ENCODE measurements at regions not wholly inside any gene's neighbourhood (a gene's known extent, or its start where the extent isn't known, plus 50 kb on each side); places are given as distances from the start of the nearest gene placed in this dataset.
"Not testable (repeated sequence)": the region's sequence is repeated elsewhere in the genome, so short reads cannot be mapped to it uniquely, and the experiment has no call there.

DNA sequence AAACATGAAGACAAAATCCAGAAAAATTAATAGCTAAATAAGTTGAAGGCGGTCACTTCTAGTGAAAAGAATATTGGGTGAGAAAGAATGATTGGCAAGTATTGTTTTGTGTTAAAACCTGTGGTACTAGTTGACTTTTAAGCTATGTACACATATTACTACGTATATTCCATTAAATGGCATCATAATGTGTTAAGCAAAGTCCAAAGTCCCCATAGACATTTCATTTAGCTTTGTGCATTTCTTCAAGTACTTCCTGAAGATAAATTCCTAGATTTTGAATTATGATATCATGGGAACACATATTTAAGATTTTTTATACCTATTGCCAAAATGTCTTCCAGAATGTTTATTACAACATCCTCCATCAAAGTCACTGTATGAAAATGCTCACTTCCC lies 272.7 kb upstream of the IRAK1BP1 start:
- no peak for DNase-seq

DNA sequence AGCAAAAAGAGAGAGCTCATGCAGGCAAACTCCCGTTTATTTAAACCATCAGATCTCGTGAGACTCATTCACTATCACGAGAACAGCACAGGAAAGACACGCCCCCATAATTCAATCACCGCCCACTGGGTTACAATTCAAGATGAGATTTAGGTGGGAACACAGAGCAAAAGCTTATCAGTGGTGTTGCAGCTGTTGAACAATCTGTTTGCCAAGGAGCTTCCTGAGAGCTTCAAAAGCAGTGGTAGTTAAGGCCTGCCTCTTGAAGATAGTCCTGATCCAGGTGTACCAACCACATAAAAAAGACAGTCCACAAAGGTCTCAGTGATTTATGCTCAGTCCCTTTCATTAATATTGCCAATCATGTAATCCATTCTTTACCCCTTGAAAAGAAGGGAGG lies 269.4 kb upstream of the IRAK1BP1 start:
- DNase-seq, result no peak

DNA sequence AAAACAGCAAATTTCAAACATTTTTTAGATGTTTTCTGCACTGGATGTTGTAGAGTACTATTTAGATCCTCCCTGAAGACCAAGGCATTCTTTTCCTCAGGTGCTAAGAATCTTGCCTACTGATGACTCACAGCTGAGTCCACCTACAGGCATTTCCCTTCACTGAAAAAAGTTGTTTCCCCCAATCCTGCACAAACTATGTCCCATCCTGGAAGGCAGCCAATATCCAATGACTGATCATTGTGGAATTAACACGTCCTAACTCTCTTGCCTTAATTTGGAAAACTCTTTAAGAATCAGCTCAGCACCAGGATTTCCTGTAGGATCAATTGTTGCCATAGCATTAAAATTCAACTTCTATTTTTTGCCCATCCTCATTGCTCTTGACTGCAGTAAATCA lies 268.4 kb upstream of the IRAK1BP1 start:
- no peak for DNase-seq

DNA sequence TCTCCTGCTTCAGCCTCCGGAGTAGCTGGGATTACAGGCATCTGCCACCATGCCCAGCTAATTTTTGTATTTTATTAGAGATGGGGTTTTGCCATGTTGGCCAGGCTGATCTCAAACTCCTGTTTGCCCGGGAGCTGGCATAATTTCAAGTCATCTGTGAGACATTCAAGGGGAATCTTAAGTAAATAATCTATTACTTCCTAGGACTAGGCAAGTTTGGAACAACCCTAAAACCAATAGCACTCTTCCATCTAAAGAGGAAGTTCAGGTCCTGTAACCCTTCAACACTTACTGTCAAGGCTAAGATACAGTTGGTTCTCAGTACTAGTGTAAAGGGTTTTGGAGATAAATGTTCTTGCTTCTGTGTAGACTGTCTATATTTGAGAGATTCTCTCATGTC lies 267.8 kb upstream of the IRAK1BP1 start:
- no peak for DNase-seq

DNA sequence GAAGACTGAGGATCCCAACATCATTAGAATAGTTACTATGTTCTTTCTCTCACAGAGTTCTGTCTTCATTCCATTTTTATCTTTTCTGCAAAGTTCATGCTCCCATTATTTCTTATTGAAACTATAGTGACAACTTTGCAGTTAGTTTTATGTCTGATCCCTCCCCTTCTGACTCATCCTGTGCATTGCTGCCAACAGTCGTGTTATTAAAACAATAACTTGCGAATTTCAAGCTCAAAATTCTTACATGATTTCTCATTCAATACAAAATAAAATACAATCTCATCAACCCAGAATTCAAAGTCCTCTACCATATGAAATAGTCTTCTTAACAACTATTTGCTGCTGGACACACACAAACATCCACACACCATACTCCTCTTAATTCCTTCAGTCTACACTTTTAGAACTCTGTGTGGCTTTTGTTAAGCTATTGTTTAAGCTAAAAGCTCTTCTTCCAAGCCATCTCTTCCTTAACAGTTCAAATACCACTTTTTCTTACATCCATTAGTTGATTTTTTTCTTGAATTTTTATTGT lies 261.4 kb upstream of the IRAK1BP1 start:
- DNase-seq, result no peak

DNA sequence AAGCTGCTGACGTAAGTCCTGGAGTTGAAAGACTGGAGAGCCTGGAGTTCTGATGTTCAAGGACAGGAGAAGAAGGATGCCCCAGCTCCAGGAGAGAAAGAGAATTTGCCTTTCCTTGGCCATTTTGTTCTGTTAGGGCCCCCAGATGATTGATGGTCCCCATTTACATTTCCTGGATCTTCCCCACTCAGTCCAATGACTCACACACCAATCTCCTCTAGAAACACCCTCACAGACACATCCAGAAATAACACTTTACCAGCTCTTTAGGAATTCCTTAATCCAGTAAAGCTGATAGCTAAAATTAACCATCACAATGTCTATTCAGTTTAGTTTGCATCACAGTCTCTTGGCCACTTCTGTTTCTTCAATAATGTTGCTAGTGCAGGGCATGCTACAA lies 260.2 kb upstream of the IRAK1BP1 start:
- no peak for DNase-seq

DNA sequence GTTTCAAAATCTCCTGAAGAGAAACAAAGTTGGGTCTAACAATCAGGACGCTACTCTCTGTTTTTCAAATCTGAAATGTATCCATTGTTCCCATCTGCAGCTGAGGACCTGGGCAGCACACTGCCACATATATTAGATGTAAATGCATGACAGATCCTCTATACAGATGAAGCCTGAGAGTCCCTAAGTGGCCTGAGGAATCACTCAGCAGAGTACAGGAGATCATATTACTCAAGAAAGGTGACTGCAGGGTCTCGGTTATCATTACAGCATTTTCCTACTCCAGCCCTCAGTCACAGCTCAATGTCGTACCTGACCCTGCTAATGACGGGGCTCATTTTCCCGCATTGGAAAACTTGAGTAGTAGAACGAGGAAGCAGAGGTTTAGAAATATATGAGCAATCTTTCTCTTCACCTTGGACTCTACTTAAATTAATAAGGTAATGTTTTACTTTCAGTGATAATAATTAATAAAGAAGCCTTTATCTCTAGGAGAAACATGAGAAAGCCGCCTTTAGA lies 256.2 kb upstream of the IRAK1BP1 start:
- DNase-seq, result no peak

DNA sequence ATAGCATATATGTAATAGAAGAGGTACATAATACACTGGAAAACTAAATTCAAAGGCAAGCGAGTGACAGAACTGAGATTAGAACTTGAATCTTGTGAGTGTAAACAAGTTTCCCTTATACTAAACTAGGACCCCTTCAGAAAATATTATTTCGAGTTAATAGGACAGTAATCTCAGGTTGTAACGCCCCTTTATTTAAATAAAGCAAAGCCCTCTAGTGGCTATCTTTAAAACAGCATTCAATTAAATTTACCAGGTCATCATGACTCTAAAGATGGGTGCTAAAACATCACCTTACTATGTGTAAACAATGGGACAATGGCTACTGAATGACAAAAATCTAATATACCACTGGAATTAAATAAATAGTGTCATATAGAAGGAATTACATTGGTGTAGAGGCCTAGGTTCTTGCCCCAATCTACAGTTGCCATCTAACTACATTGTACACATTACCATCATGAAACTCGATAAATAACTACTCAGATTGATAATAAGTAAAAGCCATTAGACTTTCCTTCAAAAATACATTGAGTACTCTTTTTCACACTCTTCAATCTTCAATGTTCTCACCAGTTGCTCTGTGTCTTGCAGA lies 255.4 kb upstream of the IRAK1BP1 start:
- DNase-seq, result no peak

DNA sequence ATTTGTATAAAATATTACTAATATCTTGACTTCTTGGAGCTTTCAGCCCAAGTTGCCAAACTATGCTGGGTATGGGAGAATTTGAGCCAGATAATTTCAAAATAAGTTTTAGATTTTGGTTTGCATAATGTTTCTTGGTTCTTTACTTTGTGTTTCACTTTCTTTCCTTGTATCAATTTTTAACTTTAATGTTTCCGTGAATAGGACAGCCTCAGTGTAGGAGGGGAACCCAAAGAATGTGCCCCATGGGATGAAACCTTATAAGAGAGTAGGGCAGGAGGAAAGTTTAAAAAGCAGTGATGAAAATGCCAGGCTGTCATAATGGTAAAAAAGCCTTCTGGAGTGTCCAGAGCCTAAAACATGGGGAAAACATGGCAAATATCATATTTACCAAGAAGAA lies 252.4 kb upstream of the IRAK1BP1 start:
- no peak for DNase-seq

DNA sequence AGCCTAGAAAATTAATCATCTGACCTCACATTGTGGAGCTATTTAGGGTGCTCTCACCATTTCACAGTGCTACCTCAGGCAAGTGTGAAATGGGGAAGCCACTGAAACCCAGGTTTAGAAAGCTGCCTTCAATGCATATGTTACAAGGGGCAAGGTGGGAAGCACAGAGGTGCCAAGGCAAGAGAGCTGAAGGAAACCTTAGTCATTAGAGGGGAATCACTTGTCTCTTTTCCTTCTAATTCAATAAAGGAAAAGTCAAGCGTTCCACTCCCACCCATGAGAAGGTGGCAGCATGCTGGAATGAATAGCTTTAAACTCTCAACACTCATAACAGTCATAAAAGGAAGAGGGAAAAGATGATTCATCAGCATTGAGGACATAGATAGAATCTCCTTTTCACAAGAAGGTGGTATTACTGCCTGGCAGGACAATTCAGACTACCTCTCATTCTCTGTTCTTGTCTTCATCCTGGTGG lies 251.9 kb upstream of the IRAK1BP1 start:
- DNase-seq, result no peak

DNA sequence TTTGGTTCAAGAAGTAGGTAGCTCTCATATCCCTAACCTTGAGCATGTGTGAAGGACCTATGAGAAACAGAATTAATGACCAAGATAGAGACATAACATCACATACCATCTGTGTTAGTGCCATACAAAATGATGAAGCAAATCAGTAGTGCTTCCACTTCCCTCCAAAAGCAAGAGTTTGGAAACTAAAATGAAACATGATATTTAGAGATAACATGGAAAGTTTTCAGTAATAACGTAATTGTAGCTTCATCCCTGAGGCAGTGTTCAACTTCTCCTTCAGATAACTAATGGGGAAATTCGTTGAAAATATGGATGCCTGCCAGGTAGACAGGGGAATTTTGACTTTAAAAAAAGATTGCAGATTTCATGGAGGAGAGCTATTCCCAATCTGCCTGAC lies 248.4 kb upstream of the IRAK1BP1 start:
- DNase-seq, result no peak

DNA sequence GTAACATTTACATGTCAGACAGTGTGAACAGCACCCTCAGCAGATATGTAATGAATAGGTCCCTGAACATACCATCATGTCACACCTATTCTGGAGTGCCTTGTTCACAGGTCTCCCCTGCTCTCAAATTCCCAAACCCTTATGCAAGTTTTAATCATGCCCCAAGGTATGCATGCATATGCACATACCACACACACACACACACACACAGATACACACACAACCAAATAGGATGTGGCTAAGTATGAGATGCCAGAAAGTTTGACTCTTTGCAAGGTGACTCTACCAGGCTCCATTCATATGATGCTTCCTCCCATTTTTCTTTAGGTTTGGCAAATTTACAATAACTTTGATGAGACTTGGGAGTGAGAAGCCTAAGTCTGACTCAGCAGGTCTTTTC lies 243.8 kb upstream of the IRAK1BP1 start:
- DNase-seq, result no peak

DNA sequence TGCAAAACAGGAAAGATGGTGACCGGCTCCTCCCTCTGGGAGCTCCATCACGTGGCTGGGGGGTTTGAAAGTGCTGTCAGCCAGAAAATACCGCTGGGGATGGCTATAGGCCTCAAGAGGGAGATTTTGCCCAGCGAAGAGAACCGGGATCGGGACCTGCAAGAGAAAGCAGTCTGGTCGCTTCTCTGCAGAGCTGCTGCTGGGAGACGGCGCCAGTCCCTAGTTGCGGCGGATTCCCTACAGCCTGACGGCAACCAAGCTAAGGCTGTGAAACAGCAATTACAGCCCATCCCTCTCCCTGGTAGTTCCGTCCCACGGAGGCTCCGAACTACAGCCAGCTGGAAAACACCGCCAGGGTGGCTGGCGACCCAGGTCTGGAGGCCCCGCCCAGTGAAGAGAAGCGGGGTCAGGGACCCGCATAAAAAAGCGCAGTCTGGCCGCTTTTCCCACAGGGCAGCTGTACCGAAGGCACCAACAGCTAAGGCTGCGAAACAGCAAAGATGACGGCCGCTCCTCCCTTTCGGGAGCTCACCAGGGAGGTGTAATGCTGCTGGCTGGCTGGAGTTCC lies 238.1 kb upstream of the IRAK1BP1 start:
- peak in 7 of 14 donors; percentile 0 to 38 (median 21) for DNase-seq

DNA sequence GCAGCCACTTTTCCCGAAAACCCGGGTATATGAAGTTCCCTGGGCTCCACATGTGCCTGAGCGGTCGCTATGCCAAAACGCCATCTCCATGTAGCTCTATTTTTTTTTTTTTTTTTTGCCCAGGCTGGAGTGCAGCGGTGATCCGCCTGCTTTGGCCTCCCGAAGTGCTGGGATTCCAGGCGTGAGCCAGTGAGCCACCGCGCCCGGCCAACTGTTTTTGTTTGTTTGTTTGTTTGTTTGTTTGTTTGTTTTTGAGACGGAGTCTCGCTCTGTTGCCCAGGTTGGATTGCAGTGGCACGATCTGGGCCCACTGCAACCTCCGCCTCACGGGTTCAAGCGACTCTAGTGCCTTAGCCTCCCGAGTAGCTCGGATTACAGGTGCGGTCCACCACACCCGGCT lies 237.5 kb upstream of the IRAK1BP1 start:
- DNase-seq, result no peak

DNA sequence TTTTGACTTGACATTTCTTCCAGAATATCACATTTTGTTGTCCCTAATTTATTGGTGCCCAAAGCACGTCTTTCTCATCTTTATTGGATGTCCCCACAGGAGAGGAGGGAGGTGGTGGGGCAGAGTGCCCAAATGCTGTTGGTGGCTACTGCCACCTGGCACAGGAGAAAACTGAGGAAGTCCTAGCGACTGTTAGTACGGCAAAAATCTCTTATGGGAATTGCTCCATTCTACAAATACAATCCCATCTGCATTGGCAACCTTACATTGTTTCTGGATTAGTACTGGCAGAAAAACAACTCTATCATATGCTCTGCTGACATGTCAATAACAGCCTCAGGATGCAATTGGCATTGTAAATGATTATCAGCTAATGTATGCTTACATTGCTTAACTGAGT lies 235.4 kb upstream of the IRAK1BP1 start:
- no peak for DNase-seq

DNA sequence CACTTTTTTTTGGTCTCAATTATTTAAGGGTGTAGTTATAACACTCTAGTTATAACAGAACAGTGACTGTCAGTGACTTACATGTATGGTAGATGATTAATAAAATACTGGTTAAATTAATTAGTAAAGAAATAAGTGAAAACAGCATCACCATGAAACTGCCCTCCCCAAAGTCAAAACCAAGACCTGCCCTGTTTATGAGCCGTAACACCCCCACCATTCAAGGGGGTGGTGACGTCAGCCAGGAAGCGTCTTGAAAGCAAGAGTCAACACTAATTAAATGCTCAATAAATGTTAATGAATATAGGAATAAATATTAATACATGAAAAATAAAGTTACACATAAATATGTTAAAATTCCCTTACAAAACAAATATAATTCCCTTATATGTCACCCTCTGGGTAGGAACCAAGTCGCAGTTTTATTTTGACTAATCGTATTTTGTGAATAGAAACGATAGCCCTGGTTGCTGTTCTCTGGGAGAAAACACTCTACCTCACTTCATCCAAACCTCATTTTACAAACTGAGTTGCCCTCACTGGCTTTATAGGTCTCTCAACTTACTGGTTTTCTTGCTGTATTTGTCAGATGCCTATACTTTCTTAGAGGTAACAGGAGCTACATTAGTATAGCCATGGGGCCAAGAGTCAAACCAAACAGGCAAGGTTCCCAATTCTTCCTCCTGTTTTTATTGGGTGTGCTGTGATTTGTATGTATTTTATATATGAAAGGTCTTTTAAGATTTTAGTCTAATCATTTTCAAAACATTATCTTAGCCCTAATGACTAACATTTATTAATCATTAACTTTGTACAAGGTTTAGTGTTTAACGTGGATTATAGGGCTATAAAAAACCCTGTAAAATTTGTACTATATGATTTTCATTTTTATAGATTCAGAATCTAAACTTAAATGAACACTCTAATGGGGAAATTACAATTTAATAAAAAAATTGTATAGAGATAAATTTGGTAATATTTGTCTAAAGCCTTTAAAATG lies 227.9 kb upstream of the IRAK1BP1 start:
- no peak for DNase-seq

DNA sequence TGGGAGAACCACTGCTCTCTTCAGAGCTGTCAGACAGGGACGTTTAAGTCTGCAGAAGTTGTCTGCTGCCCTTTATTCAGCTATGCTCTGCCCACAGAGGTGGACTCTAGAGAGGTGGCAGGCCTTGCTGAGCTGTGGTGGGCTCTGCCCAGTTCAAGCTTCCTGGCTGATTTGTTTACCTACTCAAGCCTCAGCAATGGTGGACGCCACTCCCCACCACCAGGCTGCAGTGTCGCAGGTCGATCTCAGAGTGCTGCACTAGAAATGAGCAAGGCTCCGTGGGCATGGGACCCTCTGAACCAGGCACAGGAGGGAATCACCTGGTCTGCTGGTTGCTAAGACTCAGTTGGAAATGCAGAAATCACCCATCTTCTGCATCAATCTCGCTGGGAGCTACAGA lies 223.4 kb upstream of the IRAK1BP1 start:
- not testable (repeated sequence) for DNase-seq

DNA sequence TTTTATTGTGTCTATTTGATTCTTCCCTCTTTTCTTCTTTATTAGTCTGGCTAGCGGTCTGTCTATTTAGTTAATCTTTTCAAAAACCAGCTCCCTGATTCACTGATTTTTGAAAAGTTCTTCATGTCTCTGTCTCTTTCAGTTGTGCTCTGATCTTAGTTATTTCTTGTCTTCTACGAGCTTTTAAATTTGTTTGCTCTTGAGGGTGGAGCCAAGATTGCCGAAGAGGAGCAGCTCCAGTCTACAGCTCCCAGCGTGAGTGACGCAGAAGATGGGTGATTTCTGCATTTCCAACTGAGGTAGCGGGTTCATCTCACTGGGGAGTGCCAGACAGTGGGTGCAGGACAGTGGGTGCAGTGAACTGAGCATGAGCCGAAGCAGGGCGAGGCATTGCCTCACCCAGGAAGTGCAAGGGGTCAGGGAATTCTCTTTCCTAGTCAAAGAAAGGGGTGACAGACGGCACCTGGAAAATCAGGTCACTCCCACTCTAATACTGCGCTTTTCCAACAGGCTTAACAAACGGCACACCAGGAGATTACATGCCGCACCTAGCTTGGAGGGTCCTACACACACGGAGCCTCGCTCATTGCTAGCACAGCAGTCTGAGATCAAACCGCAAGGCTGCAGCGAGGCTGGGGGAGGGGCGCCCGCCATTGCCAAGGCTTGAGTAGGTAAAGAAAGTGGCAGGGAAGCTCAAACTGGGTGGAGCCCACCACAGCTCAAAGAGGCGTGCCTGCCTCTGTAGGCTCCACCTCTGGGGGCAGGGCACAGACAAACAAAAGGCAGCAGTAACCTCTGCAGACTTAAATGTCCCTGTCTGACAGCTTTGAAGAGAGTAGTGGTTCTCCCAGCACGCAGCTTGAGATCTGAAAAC lies 220.6 kb upstream of the IRAK1BP1 start:
- not testable (repeated sequence) for DNase-seq

DNA sequence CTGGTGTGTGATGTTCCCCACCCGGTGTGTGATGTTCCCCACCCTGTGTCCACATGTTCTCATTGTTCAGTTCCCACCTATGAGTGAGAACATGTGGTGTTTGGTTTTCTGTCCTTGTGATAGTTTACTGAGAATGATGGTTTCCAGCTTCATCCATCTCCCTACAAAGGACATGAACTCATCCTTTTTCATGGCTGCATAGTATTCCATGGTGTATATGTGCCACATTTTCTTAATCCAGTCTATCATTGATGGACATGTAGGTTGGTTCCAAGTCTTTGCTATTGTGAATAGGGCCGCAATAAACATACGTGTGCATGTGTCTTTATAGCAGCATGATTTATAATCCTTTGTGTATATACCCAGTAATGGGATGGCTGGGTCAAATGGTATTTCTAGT lies 201.5 kb upstream of the IRAK1BP1 start:
- not testable (repeated sequence) for DNase-seq

DNA sequence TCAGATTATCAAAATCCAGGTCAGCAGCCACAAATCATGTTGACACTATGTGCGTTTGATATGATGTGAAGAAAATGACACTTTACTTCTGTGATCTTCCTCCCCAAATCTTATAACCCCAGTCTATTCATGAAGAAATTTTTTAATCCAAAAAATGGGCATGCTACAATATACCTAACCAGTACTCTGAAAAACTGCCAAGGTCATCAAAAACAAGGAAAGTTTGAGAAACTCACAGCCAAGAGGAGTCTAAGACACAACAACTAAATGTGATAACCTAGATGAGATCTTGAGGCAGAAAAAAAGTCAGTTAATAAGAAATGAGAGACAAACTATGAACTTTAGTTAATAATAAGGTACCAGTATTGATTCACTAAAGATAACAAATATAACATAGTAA lies 200.6 kb upstream of the IRAK1BP1 start:
- no peak for DNase-seq

DNA sequence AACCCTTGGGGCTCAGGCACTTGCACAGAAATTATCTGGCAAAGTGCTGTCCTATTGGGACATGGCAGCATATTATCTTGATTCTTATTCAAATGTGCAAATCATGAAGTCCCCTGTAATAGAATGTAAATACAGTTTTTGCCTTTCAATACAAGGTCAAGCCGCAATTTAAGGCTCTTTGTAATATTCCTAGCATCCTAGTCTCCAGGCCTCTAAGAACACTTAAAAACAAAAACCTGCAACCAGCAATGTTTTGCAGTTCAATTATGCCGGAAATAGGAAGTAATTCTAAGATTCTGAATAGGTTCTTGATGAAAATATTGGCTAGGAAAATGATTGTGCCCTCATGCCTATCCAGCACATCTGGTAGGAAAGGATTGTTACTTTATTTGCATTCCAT lies 197.2 kb upstream of the IRAK1BP1 start:
- DNase-seq, result no peak

DNA sequence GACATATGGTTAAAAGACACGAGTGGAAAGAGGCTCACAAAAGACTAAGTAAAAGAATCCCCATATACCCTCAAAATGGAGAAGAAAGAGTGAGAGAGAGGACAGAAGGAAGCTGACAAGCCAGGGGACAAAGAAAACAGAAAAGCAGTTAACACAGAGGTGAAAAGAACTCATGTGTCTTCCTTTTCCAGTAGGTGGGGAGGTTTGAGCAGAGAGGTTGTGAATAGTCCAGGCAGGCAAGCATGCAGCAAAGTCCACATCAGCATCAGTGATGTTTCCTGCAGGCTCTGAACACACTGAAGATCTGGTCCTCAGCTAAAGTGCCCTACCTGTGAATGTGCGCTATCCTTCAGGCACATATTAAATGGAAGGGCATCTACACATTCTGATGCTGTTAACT lies 196.5 kb upstream of the IRAK1BP1 start:
- no peak for DNase-seq

All from C1 segment of cervical spinal cord (tissue), 14 donors.